ENCODE measurements at regions not wholly inside any gene's neighbourhood (a gene's known extent, or its start where the extent isn't known, plus 50 kb on each side); places are given as distances from the start of the nearest gene placed in this dataset.

- FAIRE-seq (no peak), DNase-seq (no peak)
- Histone ChIP-seq H3K4me3 (ENCODE audit: low read depth in 1 of 3, low read length in 3 of 3) (no peak overlapping the region), H3K27ac (ENCODE audit: low read depth in 1 of 3, low read length in 2 of 3) (no peak overlapping the region), H3K9me3 (ENCODE audit: control insufficient read depth in 2 of 2, insufficient read depth in 1 of 2, low read depth in 1 of 2, low read length in 1 of 2) (no peaks in the 10 kb centered on the region), H3K4me1 (ENCODE audit: control insufficient read depth in 3 of 3, insufficient read depth in 2 of 3, low read depth in 1 of 3, low read length in 2 of 3) (no peaks in the 10 kb centered on the region), H3K36me3 (ENCODE audit: control insufficient read depth in 3 of 3, insufficient read depth in 2 of 3, low read depth in 1 of 3, low read length in 3 of 3) (no peaks in the 10 kb centered on the region), H3K27me3 (ENCODE audit: control insufficient read depth in 3 of 3, insufficient read depth in 3 of 3, low read length in 3 of 3) (no peaks in the 10 kb centered on the region)
- WGBS, 3 donors = 58 to 83% (median 82%) methylated on average over 7 of the region's 7 CpGs
Measured at GRCh38 chr5:3216386-3216785, 379.2 kb upstream of the IRX1 start.

GRCh38 chr5:3214838-3215374 is 380.7 kb upstream of the IRX1 start:
- H3K4me1 ChIP-seq (ENCODE audit: control insufficient read depth in 3 of 3, insufficient read depth in 2 of 3, low read depth in 1 of 3, low read length in 2 of 3) = no peaks in the 10 kb centered on the region
- 76 to 86% (median 82%) methylated on average over 12 of the region's 12 CpGs for WGBS, 3 donors
- no peak overlapping the region for H3K4me3 ChIP-seq (ENCODE audit: low read depth in 1 of 3, low read length in 3 of 3)
- H3K27me3 ChIP-seq (ENCODE audit: control insufficient read depth in 3 of 3, insufficient read depth in 3 of 3, low read length in 3 of 3) = no peaks in the 10 kb centered on the region
- no peaks in the 10 kb centered on the region for H3K9me3 ChIP-seq (ENCODE audit: control insufficient read depth in 2 of 2, insufficient read depth in 1 of 2, low read depth in 1 of 2, low read length in 1 of 2)
- H3K27ac ChIP-seq (ENCODE audit: low read depth in 1 of 3, low read length in 2 of 3) = no peak overlapping the region
- H3K36me3 ChIP-seq (ENCODE audit: control insufficient read depth in 3 of 3, insufficient read depth in 2 of 3, low read depth in 1 of 3, low read length in 3 of 3) = no peaks in the 10 kb centered on the region
- FAIRE-seq (no peak), DNase-seq (no peak)

DNA sequence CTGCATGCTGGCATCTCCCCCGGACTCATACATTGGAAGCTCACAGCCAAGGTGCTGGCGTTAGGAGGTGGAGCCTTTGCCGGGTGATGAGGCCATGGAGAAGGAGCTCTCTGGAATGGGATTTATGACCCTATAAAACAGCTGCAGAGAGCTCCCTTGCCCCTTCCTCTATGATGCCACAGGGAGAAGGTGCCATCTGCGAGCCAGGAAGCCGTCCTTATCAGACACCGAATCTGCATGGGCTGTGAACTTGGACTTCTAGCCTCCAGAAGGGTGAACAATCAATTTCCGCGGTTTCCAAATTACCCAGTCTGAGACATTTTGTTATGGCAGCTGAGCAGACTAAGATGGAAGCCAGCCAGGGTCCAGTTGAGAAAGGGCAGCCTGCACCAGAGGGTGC is 381.2 kb upstream of the IRX1 start:
- no peak overlapping the region for H3K4me3 ChIP-seq (ENCODE audit: low read depth in 1 of 3, low read length in 3 of 3)
- no peak overlapping the region for H3K27ac ChIP-seq (ENCODE audit: low read depth in 1 of 3, low read length in 2 of 3)
- WGBS, 3 donors = 80 to 86% (median 86%) methylated on average over 8 of the region's 8 CpGs
- no peaks in the 10 kb centered on the region for H3K27me3 ChIP-seq (ENCODE audit: control insufficient read depth in 3 of 3, insufficient read depth in 3 of 3, low read length in 3 of 3)
- no peak for FAIRE-seq
- no peaks in the 10 kb centered on the region for H3K4me1 ChIP-seq (ENCODE audit: control insufficient read depth in 3 of 3, insufficient read depth in 2 of 3, low read depth in 1 of 3, low read length in 2 of 3)
- no peaks in the 10 kb centered on the region for H3K9me3 ChIP-seq (ENCODE audit: control insufficient read depth in 2 of 2, insufficient read depth in 1 of 2, low read depth in 1 of 2, low read length in 1 of 2)
- H3K36me3 ChIP-seq (ENCODE audit: control insufficient read depth in 3 of 3, insufficient read depth in 2 of 3, low read depth in 1 of 3, low read length in 3 of 3) = no peaks in the 10 kb centered on the region
- no peak for DNase-seq

- 84 to 85% (median 84%) methylated on average over 15 of the region's 15 CpGs for whole genome bisulfite sequencing, 3 donors
Measured at GRCh38 chr5:3212869-3213268, 382.8 kb upstream of the IRX1 start.

DNA sequence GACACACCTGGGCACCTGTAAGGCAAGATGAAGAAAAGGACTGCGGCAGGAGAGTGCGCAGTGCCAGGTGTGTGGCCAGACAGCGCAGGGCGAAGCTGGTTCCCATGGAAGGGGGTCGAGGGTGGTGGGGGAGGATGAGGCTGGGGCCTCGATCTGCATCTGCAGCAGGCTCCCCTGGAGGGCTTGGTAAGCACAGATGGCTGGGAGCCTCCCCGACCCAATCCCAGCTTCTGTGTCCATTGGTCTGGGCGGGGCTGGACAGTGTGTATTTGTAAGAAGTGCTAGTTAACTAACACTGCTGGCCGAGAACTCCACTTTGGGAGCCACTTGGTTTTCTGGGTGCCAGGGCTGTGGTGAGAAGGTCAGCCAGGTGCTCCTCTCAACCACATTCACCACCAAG is 385.1 kb upstream of the IRX1 start:
- no peaks in the 10 kb centered on the region for H3K36me3 ChIP-seq (ENCODE audit: control insufficient read depth in 3 of 3, insufficient read depth in 2 of 3, low read depth in 1 of 3, low read length in 3 of 3)
- H3K9me3 ChIP-seq (ENCODE audit: control insufficient read depth in 2 of 2, insufficient read depth in 1 of 2, low read depth in 1 of 2, low read length in 1 of 2) = no peaks in the 10 kb centered on the region
- no peak overlapping the region for H3K4me3 ChIP-seq (ENCODE audit: low read depth in 1 of 3, low read length in 3 of 3)
- FAIRE-seq (no peak), DNase-seq (no peak)
- no peaks in the 10 kb centered on the region for H3K27me3 ChIP-seq (ENCODE audit: control insufficient read depth in 3 of 3, insufficient read depth in 3 of 3, low read length in 3 of 3)
- H3K4me1 ChIP-seq (ENCODE audit: control insufficient read depth in 3 of 3, insufficient read depth in 2 of 3, low read depth in 1 of 3, low read length in 2 of 3) = no peaks in the 10 kb centered on the region
- no peak overlapping the region for H3K27ac ChIP-seq (ENCODE audit: low read depth in 1 of 3, low read length in 2 of 3)
- 60 to 82% (median 69%) methylated on average over 9 of the region's 9 CpGs for WGBS, 3 donors

More at GRCh38 chr5:3212869-3213268, 382.8 kb upstream of the IRX1 start:
- H3K27ac ChIP-seq (ENCODE audit: low read depth in 1 of 3, low read length in 2 of 3) = no peak overlapping the region
- DNase-seq (no peak), FAIRE-seq (no peak)
- no peaks in the 10 kb centered on the region for H3K27me3 ChIP-seq (ENCODE audit: control insufficient read depth in 3 of 3, insufficient read depth in 3 of 3, low read length in 3 of 3)
- no peak overlapping the region for H3K4me3 ChIP-seq (ENCODE audit: low read depth in 1 of 3, low read length in 3 of 3)
- no peaks in the 10 kb centered on the region for H3K36me3 ChIP-seq (ENCODE audit: control insufficient read depth in 3 of 3, insufficient read depth in 2 of 3, low read depth in 1 of 3, low read length in 3 of 3)
- H3K4me1 ChIP-seq (ENCODE audit: control insufficient read depth in 3 of 3, insufficient read depth in 2 of 3, low read depth in 1 of 3, low read length in 2 of 3) = no peaks in the 10 kb centered on the region
- H3K9me3 ChIP-seq (ENCODE audit: control insufficient read depth in 2 of 2, insufficient read depth in 1 of 2, low read depth in 1 of 2, low read length in 1 of 2) = no peaks in the 10 kb centered on the region

- Histone ChIP-seq H3K4me1 (ENCODE audit: control insufficient read depth in 3 of 3, insufficient read depth in 2 of 3, low read depth in 1 of 3, low read length in 2 of 3) (no peaks in the 10 kb centered on the region), H3K36me3 (ENCODE audit: control insufficient read depth in 3 of 3, insufficient read depth in 2 of 3, low read depth in 1 of 3, low read length in 3 of 3) (no peaks in the 10 kb centered on the region), H3K4me3 (ENCODE audit: low read depth in 1 of 3, low read length in 3 of 3) (no peak overlapping the region), H3K27me3 (ENCODE audit: control insufficient read depth in 3 of 3, insufficient read depth in 3 of 3, low read length in 3 of 3) (no peaks in the 10 kb centered on the region), H3K27ac (ENCODE audit: low read depth in 1 of 3, low read length in 2 of 3) (no peak overlapping the region), H3K9me3 (ENCODE audit: control insufficient read depth in 2 of 2, insufficient read depth in 1 of 2, low read depth in 1 of 2, low read length in 1 of 2) (no peaks in the 10 kb centered on the region)
- FAIRE-seq = no peak
- DNase-seq = no peak
- WGBS, 3 donors = 73 to 78% (median 78%) methylated on average over 5 of the region's 5 CpGs
Measured at GRCh38 chr5:3209918-3210317, 385.7 kb upstream of the IRX1 start.

DNA sequence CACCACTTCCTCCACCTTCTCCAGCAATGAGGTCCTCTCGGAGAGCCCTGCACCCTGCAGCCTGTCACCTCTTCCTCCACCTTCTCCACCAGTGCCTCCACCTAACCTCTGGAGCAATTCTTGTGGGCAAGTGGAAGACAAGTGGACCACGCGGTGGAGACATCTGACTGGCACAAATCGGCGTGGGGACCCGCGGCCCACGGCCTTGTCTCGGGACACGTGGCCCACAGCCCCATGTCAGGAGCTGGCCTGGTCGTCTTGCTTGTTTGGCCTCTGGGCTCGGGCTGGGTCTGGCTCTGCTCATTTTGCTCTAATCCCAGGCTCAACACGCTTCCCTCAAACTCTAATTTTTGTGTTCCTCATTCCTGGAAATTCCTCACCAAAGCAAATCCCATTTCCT is 393.1 kb upstream of the IRX1 start:
- no peak for FAIRE-seq

GRCh38 chr5:3201941-3202340 is 393.7 kb upstream of the IRX1 start:
- no peaks in the 10 kb centered on the region for H3K9me3 ChIP-seq (ENCODE audit: control insufficient read depth in 2 of 2, insufficient read depth in 1 of 2, low read depth in 1 of 2, low read length in 1 of 2)
- no peak for FAIRE-seq
- 94 to 95% (median 95%) methylated on average over 5 to 6 of the region's 6 CpGs for WGBS, 3 donors

More for the DNA sequence above, 393.1 kb upstream of the IRX1 start:
- H3K4me1 ChIP-seq (ENCODE audit: control insufficient read depth in 3 of 3, insufficient read depth in 2 of 3, low read depth in 1 of 3, low read length in 2 of 3) = no peaks in the 10 kb centered on the region
- H3K27ac ChIP-seq (ENCODE audit: low read depth in 1 of 3, low read length in 2 of 3) = no peak overlapping the region
- H3K9me3 ChIP-seq (ENCODE audit: control insufficient read depth in 2 of 2, insufficient read depth in 1 of 2, low read depth in 1 of 2, low read length in 1 of 2) = no peaks in the 10 kb centered on the region
- H3K27me3 ChIP-seq (ENCODE audit: control insufficient read depth in 3 of 3, insufficient read depth in 3 of 3, low read length in 3 of 3) = peaks cover 0 to 8% (median 5%) of the 10 kb centered on the region in 3 donors
- H3K4me3 ChIP-seq (ENCODE audit: low read depth in 1 of 3, low read length in 3 of 3) = no peak overlapping the region
- DNase-seq = no peak
- 85 to 93% (median 86%) methylated on average over 13 of the region's 13 CpGs for WGBS, 3 donors
- no peaks in the 10 kb centered on the region for H3K36me3 ChIP-seq (ENCODE audit: control insufficient read depth in 3 of 3, insufficient read depth in 2 of 3, low read depth in 1 of 3, low read length in 3 of 3)

DNA sequence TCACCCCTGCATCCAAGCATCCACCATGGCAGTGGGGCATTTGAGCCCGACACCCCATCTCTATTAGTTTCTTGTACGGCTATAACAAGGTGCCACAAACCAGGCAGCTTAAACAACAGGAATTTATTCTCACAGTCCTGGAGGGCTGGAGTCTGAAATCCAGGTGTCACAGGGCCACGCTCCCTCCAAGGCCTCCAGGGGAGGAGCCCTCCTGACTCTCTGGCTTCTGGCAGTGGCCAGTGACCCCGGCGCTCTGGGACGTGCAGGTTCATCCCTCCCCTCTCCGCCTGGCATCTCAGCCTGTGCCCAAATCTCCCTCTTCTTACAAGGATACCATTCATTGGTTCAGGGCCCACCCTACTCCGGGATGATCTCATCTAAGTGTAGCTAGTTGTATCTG is 394.5 kb upstream of the IRX1 start:
- no peaks in the 10 kb centered on the region for H3K4me1 ChIP-seq (ENCODE audit: control insufficient read depth in 3 of 3, insufficient read depth in 2 of 3, low read depth in 1 of 3, low read length in 2 of 3)
- FAIRE-seq (no peak), DNase-seq (no peak)
- no peaks in the 10 kb centered on the region for H3K36me3 ChIP-seq (ENCODE audit: control insufficient read depth in 3 of 3, insufficient read depth in 2 of 3, low read depth in 1 of 3, low read length in 3 of 3)
- H3K9me3 ChIP-seq (ENCODE audit: control insufficient read depth in 2 of 2, insufficient read depth in 1 of 2, low read depth in 1 of 2, low read length in 1 of 2) = no peaks in the 10 kb centered on the region
- H3K27me3 ChIP-seq (ENCODE audit: control insufficient read depth in 3 of 3, insufficient read depth in 3 of 3, low read length in 3 of 3) = peaks cover 0 to 18% (median 5%) of the 10 kb centered on the region in 3 donors
- no peak overlapping the region for H3K4me3 ChIP-seq (ENCODE audit: low read depth in 1 of 3, low read length in 3 of 3)
- WGBS, 3 donors = 84 to 88% (median 84%) methylated on average over 8 of the region's 8 CpGs
- H3K27ac ChIP-seq (ENCODE audit: low read depth in 1 of 3, low read length in 2 of 3) = no peak overlapping the region

More at GRCh38 chr5:3201941-3202340, 393.7 kb upstream of the IRX1 start:
- Histone ChIP-seq H3K4me1 (ENCODE audit: control insufficient read depth in 3 of 3, insufficient read depth in 2 of 3, low read depth in 1 of 3, low read length in 2 of 3) (no peaks in the 10 kb centered on the region), H3K27ac (ENCODE audit: low read depth in 1 of 3, low read length in 2 of 3) (no peak overlapping the region), H3K27me3 (ENCODE audit: control insufficient read depth in 3 of 3, insufficient read depth in 3 of 3, low read length in 3 of 3) (peaks cover 0 to 15% (median 5%) of the 10 kb centered on the region in 3 donors), H3K36me3 (ENCODE audit: control insufficient read depth in 3 of 3, insufficient read depth in 2 of 3, low read depth in 1 of 3, low read length in 3 of 3) (no peaks in the 10 kb centered on the region), H3K4me3 (ENCODE audit: low read depth in 1 of 3, low read length in 3 of 3) (no peak overlapping the region)
- DNase-seq = no peak

Measured in small intestine (tissue), 7 donors.